Neutrophil (primary cell): ENCODE measurements at regions not wholly inside any gene's neighbourhood (a gene's known extent, or its start where the extent isn't known, plus 50 kb on each side); places are given as distances from the start of the nearest gene placed in this dataset.

ENCODE experiments used
- H3K27ac ChIP-seq: fragments of 200-600 bp; sonication (generic); 2 replicates; pipeline ENCODE4 v1.5.1; 2016; ENCODE audit warnings: mild to moderate bottlenecking, moderate library complexity
- H3K27me3 ChIP-seq: fragments of 200-600 bp; sonication (generic); 2 replicates; pipeline ENCODE4 v1.6.0; 2016; ENCODE audit warnings: mild to moderate bottlenecking
- H3K36me3 ChIP-seq: fragments of 200-600 bp; sonication (generic); 2 replicates; pipeline ENCODE4 v1.5.1; 2017
- H3K4me1 ChIP-seq, 2 experiments: fragments of 200-600 bp in 1 of 2; sonication (generic) in 1 of 2; 1 replicate in 1 of 2; 2 replicates in 1 of 2; pipeline versions ENCODE4 v1.5.1 to v1.6.1; 2013 to 2016; ENCODE audit warnings: low read depth in 1 of 2, low read length in 1 of 2, mild to moderate bottlenecking in 1 of 2, moderate library complexity in 1 of 2; ENCODE audit not compliant: control insufficient read depth in 1 of 2, insufficient read depth in 1 of 2
- H3K4me3 ChIP-seq, 2 experiments: fragments of 200-600 bp in 1 of 2; sonication (generic) in 1 of 2; 1 replicate in 1 of 2; 2 replicates in 1 of 2; pipeline ENCODE4 v1.5.1; 2013 to 2016; ENCODE audit warnings: low read depth in 1 of 2, low read length in 1 of 2, mild to moderate bottlenecking in 1 of 2, moderate library complexity in 1 of 2
- H3K9me3 ChIP-seq: fragments of 200-600 bp; sonication (generic); 2 replicates; pipeline ENCODE4 v1.5.1; 2016
- CTCF ChIP-seq: fragments of 200-600 bp; sonication (generic); IDR thresholded peaks from 2 replicates; pipeline ENCODE4 v1.5.1; 2016; ENCODE audit warnings: antibody characterized with exemption

- H3K27me3 ChIP-seq, result no peaks in the 10 kb centered on the region
- no peaks in the 10 kb centered on the region for H3K9me3 ChIP-seq
- H3K27ac ChIP-seq, result no peak overlapping the region
- no peak for TF ChIP-seq CTCF
- no peaks in the 10 kb centered on the region for H3K36me3 ChIP-seq
- H3K4me1 ChIP-seq, result no peaks in the 10 kb centered on the region
- no peak overlapping the region for H3K4me3 ChIP-seq
Measured at GRCh38 chr9:30744871-30745270, 1639.6 kb upstream of the ACO1 start.

- Histone ChIP-seq H3K4me1 (no peaks in the 10 kb centered on the region), H3K27me3 (no peaks in the 10 kb centered on the region), H3K27ac (no peak overlapping the region), H3K4me3 (no peak overlapping the region), H3K9me3 (no peaks in the 10 kb centered on the region), H3K36me3 (no peaks in the 10 kb centered on the region)
- no peak for TF ChIP-seq CTCF
Measured at GRCh38 chr9:30746589-30746988, 1637.9 kb upstream of the ACO1 start.

GRCh38 chr9:30757723-30758122 lies 1626.7 kb upstream of the ACO1 start:
- no peaks in the 10 kb centered on the region for H3K4me1 ChIP-seq
- no peaks in the 10 kb centered on the region for H3K27me3 ChIP-seq
- TF ChIP-seq CTCF, result no peak
- H3K27ac ChIP-seq, result no peak overlapping the region
- no peaks in the 10 kb centered on the region for H3K9me3 ChIP-seq
- H3K4me3 ChIP-seq, result no peak overlapping the region
- no peaks in the 10 kb centered on the region for H3K36me3 ChIP-seq

GRCh38 chr9:30758726-30759446 lies 1625.6 kb upstream of the ACO1 start:
- Histone ChIP-seq H3K36me3 (no peaks in the 10 kb centered on the region), H3K4me3 (no peak overlapping the region), H3K27me3 (no peaks in the 10 kb centered on the region), H3K4me1 (no peaks in the 10 kb centered on the region), H3K27ac (no peak overlapping the region), H3K9me3 (no peaks in the 10 kb centered on the region)
- no peak for TF ChIP-seq CTCF

- H3K27ac ChIP-seq, result no peak overlapping the region
- H3K4me1 ChIP-seq, result no peaks in the 10 kb centered on the region
- H3K9me3 ChIP-seq, result no peaks in the 10 kb centered on the region
- H3K27me3 ChIP-seq, result no peaks in the 10 kb centered on the region
- TF ChIP-seq CTCF, result no peak
- H3K4me3 ChIP-seq, result no peak overlapping the region
- no peaks in the 10 kb centered on the region for H3K36me3 ChIP-seq
Measured at GRCh38 chr9:30765318-30765717, 1619.1 kb upstream of the ACO1 start.
